K562 (cell line): ENCODE measurements at regions not wholly inside any gene's neighbourhood (a gene's known extent, or its start where the extent isn't known, plus 50 kb on each side); places are given as distances from the start of the nearest gene placed in this dataset.

Experiments used
- ADNP ChIP-seq: fragments of 200-800 bp; sonication (Bioruptor generic); IDR thresholded peaks from 2 replicates; pipeline ENCODE4 v1.6.1; 2016; ENCODE audit warnings: missing genetic modification characterization, missing compliant biosample characterization
- CLOCK ChIP-seq: fragments of 250-450 bp; sonication (Bioruptor Pico); IDR thresholded peaks from 2 replicates; pipeline ENCODE4 v1.4.0; 2020; ENCODE audit warnings: mild to moderate bottlenecking, moderate library complexity, borderline replicate concordance
- HDAC2 ChIP-seq: fragments of 450-650 bp; IDR thresholded peaks from 2 replicates; pipeline ENCODE4 v1.6.1; 2016; ENCODE audit warnings: mild to moderate bottlenecking
- HDAC8 ChIP-seq: fragments of 450-650 bp; IDR thresholded peaks from 2 replicates; pipeline ENCODE4 v1.6.1; 2016; ENCODE audit warnings: mild to moderate bottlenecking, missing genetic modification characterization, moderate library complexity, missing compliant biosample characterization
- HNRNPH1 ChIP-seq: fragments of 200-400 bp; formaldehyde crosslinking; optimal IDR thresholded peaks from 2 replicates; pipeline ENCODE3; 2017; ENCODE audit warnings: low read depth, mild to moderate bottlenecking, low read length, moderate library complexity
- ILK ChIP-seq: fragments of 450-650 bp; IDR thresholded peaks from 2 replicates; pipeline ENCODE4 v1.6.1; 2016; ENCODE audit warnings: missing genetic modification characterization, low read depth, mild to moderate bottlenecking, missing compliant biosample characterization, moderate library complexity, borderline replicate concordance
- IRF2 ChIP-seq: sonication (generic); formaldehyde crosslinking; IDR thresholded peaks from 2 replicates; pipeline ENCODE4 v1.8.1; 2022; ENCODE audit warnings: mild to moderate bottlenecking, missing genetic modification reagents
- KAT8 ChIP-seq: fragments of 450-650 bp; IDR thresholded peaks from 2 replicates; pipeline ENCODE4 v1.6.1; 2016; ENCODE audit warnings: low read depth, mild to moderate bottlenecking
- MAFF ChIP-seq: IDR thresholded peaks from 2 replicates; pipeline ENCODE4 v1.6.1; 2012; ENCODE audit warnings: low read length, improper control_type of control experiment
- MAFG ChIP-seq: fragments of 450-650 bp; conservative IDR thresholded peaks from 2 replicates; pipeline ENCODE4 v1.6.1; 2016; ENCODE audit warnings: missing genetic modification characterization, missing compliant biosample characterization
- MEIS2 ChIP-seq: fragments of 450-650 bp; IDR thresholded peaks from 2 replicates; pipeline ENCODE4 v1.6.1; 2014; ENCODE audit warnings: mild to moderate bottlenecking; ENCODE audit not compliant: partially characterized antibody
- PURB ChIP-seq: sonication (generic); formaldehyde crosslinking; IDR thresholded peaks from 2 replicates; pipeline ENCODE4 v1.9.0; 2021; ENCODE audit warnings: low read depth, mild to moderate bottlenecking, missing genetic modification reagents
- RBM25 ChIP-seq: fragments of 200-400 bp; formaldehyde crosslinking; IDR thresholded peaks from 2 replicates; pipeline ENCODE4 v1.6.1; 2018; ENCODE audit warnings: low read length, low read depth, moderate library complexity; ENCODE audit not compliant: severe bottlenecking
- ZFP1 ChIP-seq: fragments of 450-650 bp; formaldehyde crosslinking; IDR thresholded peaks from 2 replicates; pipeline ENCODE4 v1.4.0; 2020; ENCODE audit warnings: mild to moderate bottlenecking, mixed read lengths
- ZNF174 ChIP-seq: fragments of 250-450 bp; sonication (Bioruptor Pico); IDR thresholded peaks from 2 replicates; pipeline ENCODE4 v1.4.0; 2020; ENCODE audit warnings: mild to moderate bottlenecking
- ZNF41 ChIP-seq: fragments of 250-450 bp; sonication (Bioruptor Pico); conservative IDR thresholded peaks from 2 replicates; pipeline ENCODE4 v1.4.0; 2020; ENCODE audit warnings: mild to moderate bottlenecking
- ZNF511 ChIP-seq: sonication (generic); formaldehyde crosslinking; IDR thresholded peaks from 2 replicates; pipeline ENCODE4 v1.8.0; 2022; ENCODE audit warnings: mild to moderate bottlenecking, missing genetic modification reagents
- ZNF696 ChIP-seq: fragments of 250-450 bp; sonication (Bioruptor Pico); conservative IDR thresholded peaks from 2 replicates; pipeline ENCODE4 v1.4.0; 2020; ENCODE audit warnings: mild to moderate bottlenecking, moderate library complexity
- TF ChIP-seq, protein P1 (sequence below): fragments of 250-450 bp; sonication (Bioruptor Pico); IDR thresholded peaks from 2 replicates; pipeline ENCODE4 v1.5.1; 2021; ENCODE audit warnings: mild to moderate bottlenecking
- TF ChIP-seq, protein P2 (sequence below): fragments of 450-650 bp; formaldehyde crosslinking; IDR thresholded peaks from 2 replicates; pipeline ENCODE4 v1.4.0; 2020; ENCODE audit warnings: mild to moderate bottlenecking, moderate library complexity
- TF ChIP-seq, protein P3 (sequence below): sonication (generic); formaldehyde crosslinking; IDR thresholded peaks from 2 replicates; pipeline ENCODE4 v1.9.0; 2022; ENCODE audit warnings: mild to moderate bottlenecking, missing genetic modification reagents
- TF ChIP-seq, protein P4 (sequence below): sonication (generic); formaldehyde crosslinking; IDR thresholded peaks from 2 replicates; pipeline ENCODE4 v1.5.0; 2020; ENCODE audit warnings: missing genetic modification reagents

DNA sequence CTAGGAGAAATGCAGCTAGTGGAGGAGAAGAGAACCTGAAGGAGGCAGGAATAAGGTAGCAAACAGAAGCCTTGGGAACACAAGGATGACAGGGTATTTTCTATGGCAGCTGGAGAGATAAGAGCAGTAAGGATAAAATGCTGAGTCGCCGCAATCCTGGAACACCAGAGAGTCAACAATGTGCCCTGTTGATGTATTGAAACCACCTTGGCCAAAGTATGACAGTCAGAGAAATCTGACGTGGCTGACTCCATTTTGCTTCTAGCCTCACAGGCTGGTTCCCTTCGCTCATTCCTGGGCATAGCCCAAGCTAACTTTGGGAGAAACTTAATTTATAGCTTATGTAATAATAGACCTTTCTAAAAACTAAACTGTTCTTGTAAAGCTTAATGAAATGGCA lies 56.6 kb upstream of the C4orf54 start (continued):
- TF ChIP-seq MEIS2, result no peak
- TF ChIP-seq MAFF, result peak; percentile 57; the same call in 1 of the 2 replicates
- TF ChIP-seq, protein P1, sequence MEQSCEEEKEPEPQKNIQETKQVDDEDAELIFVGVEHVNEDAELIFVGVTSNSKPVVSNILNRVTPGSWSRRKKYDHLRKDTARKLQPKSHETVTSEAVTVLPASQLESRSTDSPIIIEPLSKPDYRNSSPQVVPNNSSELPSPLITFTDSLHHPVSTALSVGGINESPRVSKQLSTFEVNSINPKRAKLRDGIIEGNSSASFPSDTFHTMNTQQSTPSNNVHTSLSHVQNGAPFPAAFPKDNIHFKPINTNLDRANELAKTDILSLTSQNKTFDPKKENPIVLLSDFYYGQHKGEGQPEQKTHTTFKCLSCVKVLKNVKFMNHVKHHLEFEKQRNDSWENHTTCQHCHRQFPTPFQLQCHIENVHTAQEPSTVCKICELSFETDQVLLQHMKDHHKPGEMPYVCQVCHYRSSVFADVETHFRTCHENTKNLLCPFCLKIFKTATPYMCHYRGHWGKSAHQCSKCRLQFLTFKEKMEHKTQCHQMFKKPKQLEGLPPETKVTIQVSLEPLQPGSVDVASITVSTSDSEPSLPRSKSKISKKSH (CRISPR knock-in tag), result no peak
- no peak for TF ChIP-seq RBM25
- peak; percentile 12; the same call in 1 of the 2 replicates for TF ChIP-seq ILK (tag)
- TF ChIP-seq, protein P2, sequence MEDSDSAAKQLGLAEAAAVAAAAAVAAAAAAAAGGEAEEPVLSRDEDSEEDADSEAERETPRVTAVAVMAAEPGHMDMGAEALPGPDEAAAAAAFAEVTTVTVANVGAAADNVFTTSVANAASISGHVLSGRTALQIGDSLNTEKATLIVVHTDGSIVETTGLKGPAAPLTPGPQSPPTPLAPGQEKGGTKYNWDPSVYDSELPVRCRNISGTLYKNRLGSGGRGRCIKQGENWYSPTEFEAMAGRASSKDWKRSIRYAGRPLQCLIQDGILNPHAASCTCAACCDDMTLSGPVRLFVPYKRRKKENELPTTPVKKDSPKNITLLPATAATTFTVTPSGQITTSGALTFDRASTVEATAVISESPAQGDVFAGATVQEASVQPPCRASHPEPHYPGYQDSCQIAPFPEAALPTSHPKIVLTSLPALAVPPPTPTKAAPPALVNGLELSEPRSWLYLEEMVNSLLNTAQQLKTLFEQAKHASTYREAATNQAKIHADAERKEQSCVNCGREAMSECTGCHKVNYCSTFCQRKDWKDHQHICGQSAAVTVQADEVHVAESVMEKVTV, result no peak
- no peak for TF ChIP-seq ZNF696
- TF ChIP-seq CLOCK (CRISPR knock-in tag), result no peak
- TF ChIP-seq, protein P3, sequence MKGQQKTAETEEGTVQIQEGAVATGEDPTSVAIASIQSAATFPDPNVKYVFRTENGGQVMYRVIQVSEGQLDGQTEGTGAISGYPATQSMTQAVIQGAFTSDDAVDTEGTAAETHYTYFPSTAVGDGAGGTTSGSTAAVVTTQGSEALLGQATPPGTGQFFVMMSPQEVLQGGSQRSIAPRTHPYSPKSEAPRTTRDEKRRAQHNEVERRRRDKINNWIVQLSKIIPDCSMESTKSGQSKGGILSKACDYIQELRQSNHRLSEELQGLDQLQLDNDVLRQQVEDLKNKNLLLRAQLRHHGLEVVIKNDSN (CRISPR knock-in tag), result no peak
- no peak for TF ChIP-seq HDAC8 (tag)
- TF ChIP-seq ZFP1, result 0 out of 2 replicates have a peak, but pooled peaks have one; percentile 4
- TF ChIP-seq ZNF41, result no peak
- no peak for TF ChIP-seq ADNP (tag)
- peak; percentile 95 for TF ChIP-seq MAFG (tag)
- TF ChIP-seq KAT8, result no peak
- no peak for TF ChIP-seq HNRNPH1
- TF ChIP-seq IRF2 (CRISPR knock-in tag), result no peak
- TF ChIP-seq ZNF174, result no peak
- no peak for TF ChIP-seq HDAC2
- TF ChIP-seq, protein P4, sequence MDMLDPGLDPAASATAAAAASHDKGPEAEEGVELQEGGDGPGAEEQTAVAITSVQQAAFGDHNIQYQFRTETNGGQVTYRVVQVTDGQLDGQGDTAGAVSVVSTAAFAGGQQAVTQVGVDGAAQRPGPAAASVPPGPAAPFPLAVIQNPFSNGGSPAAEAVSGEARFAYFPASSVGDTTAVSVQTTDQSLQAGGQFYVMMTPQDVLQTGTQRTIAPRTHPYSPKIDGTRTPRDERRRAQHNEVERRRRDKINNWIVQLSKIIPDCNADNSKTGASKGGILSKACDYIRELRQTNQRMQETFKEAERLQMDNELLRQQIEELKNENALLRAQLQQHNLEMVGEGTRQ (CRISPR knock-in tag), result no peak
- no peak for TF ChIP-seq PURB (CRISPR knock-in tag)
- no peak for TF ChIP-seq ZNF511
